ENCODE measurements at regions not wholly inside any gene's neighbourhood (a gene's known extent, or its start where the extent isn't known, plus 50 kb on each side); places are given as distances from the start of the nearest gene placed in this dataset.

DNA sequence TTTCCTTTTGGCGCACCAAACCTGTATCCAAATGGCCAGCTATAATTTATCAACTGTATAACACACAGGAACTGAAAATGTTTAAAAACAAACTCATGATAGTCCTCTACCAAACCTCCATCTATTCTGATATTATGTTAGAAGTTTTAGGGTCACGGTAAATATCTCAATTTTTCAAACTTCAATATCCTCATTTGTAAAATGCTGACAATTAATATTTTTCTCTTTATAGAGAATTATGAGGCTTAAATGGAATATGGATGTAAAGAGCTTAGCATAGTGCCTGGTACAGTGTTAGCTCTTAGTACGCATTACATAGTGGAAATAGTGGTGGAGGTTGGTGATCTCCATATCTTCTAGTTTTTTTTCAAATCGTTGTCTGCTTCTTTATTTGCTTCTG, 917.6 kb downstream of the TLE4 start:
- H2BK15ac ChIP-seq (ENCODE audit: low read depth, low read length) = no peak overlapping the region
- H2AK5ac ChIP-seq (ENCODE audit: insufficient read length, low read length) = no peak overlapping the region
- H3K23me2 ChIP-seq (ENCODE audit: insufficient read length, low read depth, low read length, poor library complexity, severe bottlenecking) = no peaks in the 10 kb centered on the region
- H2AFZ ChIP-seq (ENCODE audit: low read length) = no peak overlapping the region
- no peaks in the 10 kb centered on the region for H3K79me1 ChIP-seq (ENCODE audit: insufficient read depth, low read depth, low read length, poor library complexity, severe bottlenecking)
- no peak overlapping the region for H3K14ac ChIP-seq (ENCODE audit: insufficient read depth, low read length)
- H4K5ac ChIP-seq (ENCODE audit: insufficient read length, low read depth, low read length) = no peak overlapping the region
- no peak overlapping the region for H2BK12ac ChIP-seq (ENCODE audit: insufficient read length, low read depth, low read length)
- H3K23ac ChIP-seq (ENCODE audit: insufficient read length, low read depth, low read length) = no peak overlapping the region
- no peak overlapping the region for H3T11ph ChIP-seq (ENCODE audit: low read length)
- H3K9ac ChIP-seq (ENCODE audit: extremely low read depth, insufficient read length, low read length) = no peak overlapping the region
- Mint-ChIP-seq H3K9me3 (no peaks in the 10 kb centered on the region), H3K36me3 (ENCODE audit: insufficient read depth in 1 of 3, low read depth in 3 of 3) (no peaks in the 10 kb centered on the region), H3K4me3 (no peak overlapping the region), H3K27me3 (ENCODE audit: low read depth) (no peaks in the 10 kb centered on the region), H3K27ac (no peak overlapping the region), H3K4me1 (no peaks in the 10 kb centered on the region)
- H3K56ac ChIP-seq (ENCODE audit: insufficient read length, low read depth, low read length) = no peak overlapping the region
- H3K79me2 ChIP-seq (ENCODE audit: insufficient read depth, low read length) = no peaks in the 10 kb centered on the region
- no peak overlapping the region for H3K27ac ChIP-seq (ENCODE audit: insufficient read length, low read depth, low read length)
- H2BK120ac ChIP-seq (ENCODE audit: low read depth, low read length, poor library complexity, severe bottlenecking) = no peak overlapping the region
- no peak overlapping the region for H4K91ac ChIP-seq (ENCODE audit: insufficient read length, low read depth, low read length)
- no peaks in the 10 kb centered on the region for H4K20me1 ChIP-seq (ENCODE audit: control insufficient read depth, insufficient read depth, insufficient read length)
- H3K4ac ChIP-seq (ENCODE audit: low read depth, low read length) = no peak overlapping the region
- no peak overlapping the region for H3K18ac ChIP-seq (ENCODE audit: insufficient read length, low read depth, low read length)
- H2BK5ac ChIP-seq (ENCODE audit: insufficient read length, low read length) = no peak overlapping the region
- H3K27me3 ChIP-seq (ENCODE audit: insufficient read depth, low read length) = no peaks in the 10 kb centered on the region
- no peaks in the 10 kb centered on the region for H3K9me3 ChIP-seq (ENCODE audit: control insufficient read depth, low read depth, low read length)
- no peak overlapping the region for H2BK20ac ChIP-seq (ENCODE audit: low read depth, low read length, poor library complexity, severe bottlenecking)
- TF ChIP-seq, protein P1, sequence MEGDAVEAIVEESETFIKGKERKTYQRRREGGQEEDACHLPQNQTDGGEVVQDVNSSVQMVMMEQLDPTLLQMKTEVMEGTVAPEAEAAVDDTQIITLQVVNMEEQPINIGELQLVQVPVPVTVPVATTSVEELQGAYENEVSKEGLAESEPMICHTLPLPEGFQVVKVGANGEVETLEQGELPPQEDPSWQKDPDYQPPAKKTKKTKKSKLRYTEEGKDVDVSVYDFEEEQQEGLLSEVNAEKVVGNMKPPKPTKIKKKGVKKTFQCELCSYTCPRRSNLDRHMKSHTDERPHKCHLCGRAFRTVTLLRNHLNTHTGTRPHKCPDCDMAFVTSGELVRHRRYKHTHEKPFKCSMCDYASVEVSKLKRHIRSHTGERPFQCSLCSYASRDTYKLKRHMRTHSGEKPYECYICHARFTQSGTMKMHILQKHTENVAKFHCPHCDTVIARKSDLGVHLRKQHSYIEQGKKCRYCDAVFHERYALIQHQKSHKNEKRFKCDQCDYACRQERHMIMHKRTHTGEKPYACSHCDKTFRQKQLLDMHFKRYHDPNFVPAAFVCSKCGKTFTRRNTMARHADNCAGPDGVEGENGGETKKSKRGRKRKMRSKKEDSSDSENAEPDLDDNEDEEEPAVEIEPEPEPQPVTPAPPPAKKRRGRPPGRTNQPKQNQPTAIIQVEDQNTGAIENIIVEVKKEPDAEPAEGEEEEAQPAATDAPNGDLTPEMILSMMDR (conservative IDR thresholded peaks at IDR 0.05) = no peak
- H4K8ac ChIP-seq (replicated peaks; ENCODE audit: insufficient read length, low read depth, low read length) = no peak overlapping the region
- DNase-seq = no peak
- H3K4me1 ChIP-seq (ENCODE audit: insufficient read depth, low read length) = no peaks in the 10 kb centered on the region
- no CpG with 5 or more reads among the region's 4 CpGs for WGBS (ENCODE audit: extremely low coverage, insufficient read length, low lambda C conversion rate)
- no peak overlapping the region for H3K4me2 ChIP-seq (ENCODE audit: insufficient read depth, insufficient read length, low read length)

Measured in H9 (cell line).